ENCODE measurements at regions not wholly inside any gene's neighbourhood (a gene's known extent, or its start where the extent isn't known, plus 50 kb on each side); places are given as distances from the start of the nearest gene placed in this dataset.

DNA sequence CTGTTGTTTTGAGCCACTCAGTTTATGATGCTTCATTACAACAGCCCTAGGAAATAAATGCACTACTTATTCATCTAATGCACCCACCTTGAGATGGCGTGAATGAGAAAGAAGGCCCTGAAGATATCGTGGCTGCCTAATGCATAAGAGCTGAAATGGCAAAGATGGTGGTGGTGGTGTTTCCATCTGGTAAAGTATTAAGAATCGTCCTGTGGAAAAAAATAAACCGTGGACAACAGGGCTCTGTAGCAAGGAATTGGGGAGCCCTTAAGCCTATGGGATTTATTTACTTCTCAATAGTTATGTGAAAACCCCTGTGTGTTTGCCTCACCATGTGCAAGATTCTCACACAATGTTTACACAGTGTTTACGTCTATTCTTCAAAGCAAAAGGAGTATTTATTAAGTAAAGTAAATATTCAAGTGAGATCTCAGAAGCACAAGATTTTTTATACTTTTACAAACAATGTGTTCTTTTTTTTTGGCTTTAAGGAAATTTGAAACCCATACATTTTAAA, 1555.2 kb upstream of the FLRT2 start (continued):
- TF ChIP-seq, protein P1, sequence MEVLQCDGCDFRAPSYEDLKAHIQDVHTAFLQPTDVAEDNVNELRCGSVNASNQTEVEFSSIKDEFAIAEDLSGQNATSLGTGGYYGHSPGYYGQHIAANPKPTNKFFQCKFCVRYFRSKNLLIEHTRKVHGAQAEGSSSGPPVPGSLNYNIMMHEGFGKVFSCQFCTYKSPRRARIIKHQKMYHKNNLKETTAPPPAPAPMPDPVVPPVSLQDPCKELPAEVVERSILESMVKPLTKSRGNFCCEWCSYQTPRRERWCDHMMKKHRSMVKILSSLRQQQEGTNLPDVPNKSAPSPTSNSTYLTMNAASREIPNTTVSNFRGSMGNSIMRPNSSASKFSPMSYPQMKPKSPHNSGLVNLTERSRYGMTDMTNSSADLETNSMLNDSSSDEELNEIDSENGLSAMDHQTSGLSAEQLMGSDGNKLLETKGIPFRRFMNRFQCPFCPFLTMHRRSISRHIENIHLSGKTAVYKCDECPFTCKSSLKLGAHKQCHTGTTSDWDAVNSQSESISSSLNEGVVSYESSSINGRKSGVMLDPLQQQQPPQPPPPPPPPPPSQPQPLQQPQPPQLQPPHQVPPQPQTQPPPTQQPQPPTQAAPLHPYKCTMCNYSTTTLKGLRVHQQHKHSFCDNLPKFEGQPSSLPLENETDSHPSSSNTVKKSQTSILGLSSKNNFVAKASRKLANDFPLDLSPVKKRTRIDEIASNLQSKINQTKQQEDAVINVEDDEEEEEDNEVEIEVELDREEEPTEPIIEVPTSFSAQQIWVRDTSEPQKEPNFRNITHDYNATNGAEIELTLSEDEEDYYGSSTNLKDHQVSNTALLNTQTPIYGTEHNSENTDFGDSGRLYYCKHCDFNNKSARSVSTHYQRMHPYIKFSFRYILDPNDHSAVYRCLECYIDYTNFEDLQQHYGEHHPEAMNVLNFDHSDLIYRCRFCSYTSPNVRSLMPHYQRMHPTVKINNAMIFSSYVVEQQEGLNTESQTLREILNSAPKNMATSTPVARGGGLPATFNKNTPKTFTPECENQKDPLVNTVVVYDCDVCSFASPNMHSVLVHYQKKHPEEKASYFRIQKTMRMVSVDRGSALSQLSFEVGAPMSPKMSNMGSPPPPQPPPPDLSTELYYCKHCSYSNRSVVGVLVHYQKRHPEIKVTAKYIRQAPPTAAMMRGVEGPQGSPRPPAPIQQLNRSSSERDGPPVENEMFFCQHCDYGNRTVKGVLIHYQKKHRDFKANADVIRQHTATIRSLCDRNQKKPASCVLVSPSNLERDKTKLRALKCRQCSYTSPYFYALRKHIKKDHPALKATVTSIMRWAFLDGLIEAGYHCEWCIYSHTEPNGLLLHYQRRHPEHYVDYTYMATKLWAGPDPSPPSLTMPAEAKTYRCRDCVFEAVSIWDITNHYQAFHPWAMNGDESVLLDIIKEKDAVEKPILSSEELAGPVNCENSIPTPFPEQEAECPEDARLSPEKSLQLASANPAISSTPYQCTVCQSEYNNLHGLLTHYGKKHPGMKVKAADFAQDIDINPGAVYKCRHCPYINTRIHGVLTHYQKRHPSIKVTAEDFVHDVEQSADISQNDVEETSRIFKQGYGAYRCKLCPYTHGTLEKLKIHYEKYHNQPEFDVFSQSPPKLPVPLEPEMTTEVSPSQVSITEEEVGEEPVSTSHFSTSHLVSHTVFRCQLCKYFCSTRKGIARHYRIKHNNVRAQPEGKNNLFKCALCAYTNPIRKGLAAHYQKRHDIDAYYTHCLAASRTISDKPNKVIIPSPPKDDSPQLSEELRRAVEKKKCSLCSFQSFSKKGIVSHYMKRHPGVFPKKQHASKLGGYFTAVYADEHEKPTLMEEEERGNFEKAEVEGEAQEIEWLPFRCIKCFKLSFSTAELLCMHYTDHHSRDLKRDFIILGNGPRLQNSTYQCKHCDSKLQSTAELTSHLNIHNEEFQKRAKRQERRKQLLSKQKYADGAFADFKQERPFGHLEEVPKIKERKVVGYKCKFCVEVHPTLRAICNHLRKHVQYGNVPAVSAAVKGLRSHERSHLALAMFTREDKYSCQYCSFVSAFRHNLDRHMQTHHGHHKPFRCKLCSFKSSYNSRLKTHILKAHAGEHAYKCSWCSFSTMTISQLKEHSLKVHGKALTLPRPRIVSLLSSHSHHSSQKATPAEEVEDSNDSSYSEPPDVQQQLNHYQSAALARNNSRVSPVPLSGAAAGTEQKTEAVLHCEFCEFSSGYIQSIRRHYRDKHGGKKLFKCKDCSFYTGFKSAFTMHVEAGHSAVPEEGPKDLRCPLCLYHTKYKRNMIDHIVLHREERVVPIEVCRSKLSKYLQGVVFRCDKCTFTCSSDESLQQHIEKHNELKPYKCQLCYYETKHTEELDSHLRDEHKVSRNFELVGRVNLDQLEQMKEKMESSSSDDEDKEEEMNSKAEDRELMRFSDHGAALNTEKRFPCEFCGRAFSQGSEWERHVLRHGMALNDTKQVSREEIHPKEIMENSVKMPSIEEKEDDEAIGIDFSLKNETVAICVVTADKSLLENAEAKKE (CRISPR knock-in tag; IDR thresholded peaks at IDR 0.05) = no peak
- TF ChIP-seq CREB1 (CRISPR knock-in tag; IDR thresholded peaks at IDR 0.05; ENCODE audit: low read depth) = no peak
- no peak for TF ChIP-seq EZH2 (IDR thresholded peaks at IDR 0.05; ENCODE audit: low read depth, unreplicated experiment)
- TF ChIP-seq, protein P2, sequence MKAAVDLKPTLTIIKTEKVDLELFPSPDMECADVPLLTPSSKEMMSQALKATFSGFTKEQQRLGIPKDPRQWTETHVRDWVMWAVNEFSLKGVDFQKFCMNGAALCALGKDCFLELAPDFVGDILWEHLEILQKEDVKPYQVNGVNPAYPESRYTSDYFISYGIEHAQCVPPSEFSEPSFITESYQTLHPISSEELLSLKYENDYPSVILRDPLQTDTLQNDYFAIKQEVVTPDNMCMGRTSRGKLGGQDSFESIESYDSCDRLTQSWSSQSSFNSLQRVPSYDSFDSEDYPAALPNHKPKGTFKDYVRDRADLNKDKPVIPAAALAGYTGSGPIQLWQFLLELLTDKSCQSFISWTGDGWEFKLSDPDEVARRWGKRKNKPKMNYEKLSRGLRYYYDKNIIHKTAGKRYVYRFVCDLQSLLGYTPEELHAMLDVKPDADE (IDR thresholded peaks at IDR 0.05) = no peak

DNA sequence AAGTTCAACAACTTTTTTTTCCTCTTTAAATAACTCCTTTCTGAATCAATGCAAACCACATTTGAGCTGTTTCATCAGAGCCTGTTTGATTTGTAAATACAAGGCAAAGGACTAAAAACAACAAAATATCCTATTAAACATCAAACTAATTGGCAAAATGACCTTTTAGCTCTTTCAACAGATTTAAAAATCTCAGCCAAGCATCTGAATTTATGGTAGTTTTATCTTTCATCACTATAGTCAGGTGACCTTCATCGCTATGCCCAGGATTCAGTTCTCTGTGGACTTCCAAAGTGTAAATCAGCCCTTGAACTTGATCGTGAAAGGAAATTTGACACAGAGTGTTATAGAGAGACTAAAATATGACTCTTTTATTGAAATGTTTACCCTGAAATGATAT, 1554.5 kb upstream of the FLRT2 start:
- Histone ChIP-seq H3K4me2 (no peak overlapping the region), H3K4me3 (no peak overlapping the region), H3K27ac (ENCODE audit: low read depth) (no peak overlapping the region), H3K79me2 (replicated peaks; ENCODE audit: insufficient read depth) (no peaks in the 10 kb centered on the region), H3K4me1 (ENCODE audit: insufficient read depth) (peaks cover 2% of the 10 kb centered on the region; the same call in 1 of the 2 replicates), H3K27me3 (ENCODE audit: insufficient read depth) (no peaks in the 10 kb centered on the region), H2AFZ (no peak overlapping the region), H3K36me3 (ENCODE audit: insufficient read depth) (no peaks in the 10 kb centered on the region), H4K20me1 (replicated peaks; ENCODE audit: insufficient read depth) (no peaks in the 10 kb centered on the region), H3F3A (replicated peaks; ENCODE audit: low read depth) (no peaks in the 10 kb centered on the region), H3K9me2 (ENCODE audit: insufficient read depth) (no peaks in the 10 kb centered on the region)
- Mint-ChIP-seq H3K27me3 (ENCODE audit: insufficient read depth, low read depth, poor library complexity) (no peaks in the 10 kb centered on the region), H3K9me3 (no peaks in the 10 kb centered on the region), H3K4me3 (no peak overlapping the region), H3K36me3 (ENCODE audit: low read depth) (no peaks in the 10 kb centered on the region), H3K4me1 (peaks cover 5% of the 10 kb centered on the region), H3K27ac (no peak overlapping the region)
- DNase-seq (ENCODE audit: low spot score) (no peak), ATAC-seq (no peak)
- no peak for TF ChIP-seq POLR2AphosphoS5 (IDR thresholded peaks at IDR 0.05; ENCODE audit: low read depth)
- no peak for TF ChIP-seq CREB1 (CRISPR knock-in tag; IDR thresholded peaks at IDR 0.05; ENCODE audit: low read depth)
- TF ChIP-seq NANOG (IDR thresholded peaks at IDR 0.05; ENCODE audit: borderline replicate concordance) = no peak
- TF ChIP-seq, protein P1 (CRISPR knock-in tag; IDR thresholded peaks at IDR 0.05) = no peak
- no peak for TF ChIP-seq ZNF331 (CRISPR knock-in tag; IDR thresholded peaks at IDR 0.05; ENCODE audit: low read depth)
- TF ChIP-seq EZH2 (IDR thresholded peaks at IDR 0.05; ENCODE audit: low read depth, unreplicated experiment) = no peak

Data from GM23338 (cell line).